OCI-LY3 (cell line): ENCODE measurements at regions not wholly inside any gene's neighbourhood (a gene's known extent, or its start where the extent isn't known, plus 50 kb on each side); places are given as distances from the start of the nearest gene placed in this dataset.

ENCODE experiments used
- CTCF ChIP-seq: fragments of 200-600, 300-600 bp; sonication (generic); IDR thresholded peaks from 2 replicates; pipeline ENCODE4 v1.5.1; 2014; ENCODE audit warnings: antibody characterized with exemption, low read length, low read depth
- EZH2phosphoT487 ChIP-seq: fragments of 200-600 bp; shearing (Covaris generic); IDR thresholded peaks from 2 replicates; pipeline ENCODE4 v1.6.1; 2018; ENCODE audit warnings: antibody characterized with exemption, mixed run types, low read depth

GRCh38 chr9:23079798-23080197 lies 633.2 kb downstream of the DMRTA1 start:
- TF ChIP-seq CTCF = no peak
- TF ChIP-seq EZH2phosphoT487 = no peak
